H1 (cell line): ENCODE measurements at regions not wholly inside any gene's neighbourhood (a gene's known extent, or its start where the extent isn't known, plus 50 kb on each side); places are given as distances from the start of the nearest gene placed in this dataset.

ENCODE experiments used
- CTCF ChIA-PET: fragments of 300-600 bp; sonication (Branson Sonifier 250); formaldehyde crosslinking; loops from one replicate; lab custom pipeline; 2021; ENCODE audit not compliant: partially characterized antibody; lab: Charles Lee
- POLR2A ChIA-PET: fragments of 300-600 bp; sonication (Branson Sonifier 250); formaldehyde crosslinking; loops from one replicate; lab custom pipeline; 2021; ENCODE audit warnings: inconsistent platforms; ENCODE audit not compliant: partially characterized antibody; lab: Charles Lee
- DNase-seq, 2 experiments: peaks; one replicate each; pipeline versions ENCODE4 v3.0.0 to v3.0.0-alpha.2; 2010 to 2022; ENCODE audit warnings: low spot score in 2 of 2, low read depth in 1 of 2, mixed read lengths in 1 of 2
- FAIRE-seq: peaks from 2 replicates; lab custom pipeline; 2011; peaks lifted over from hg19 to GRCh38; lab: Jason Lieb, UNC
- H2AFZ ChIP-seq: 2 replicates; pipeline ENCODE4 v1.8.1; 2012; ENCODE audit warnings: low read length, inconsistent platforms
- H2AK5ac ChIP-seq: 2 replicates; pipeline ENCODE4 v1.6.1; 2013; ENCODE audit warnings: low read depth, low read length
- H2BK120ac ChIP-seq: replicated peaks from 2 replicates; pipeline ENCODE3; 2013; ENCODE audit warnings: low read depth, low read length, inconsistent platforms
- H2BK12ac ChIP-seq: 2 replicates; pipeline ENCODE4 v1.6.1; 2013; ENCODE audit warnings: low read depth, low read length
- H2BK15ac ChIP-seq: 2 replicates; pipeline ENCODE4 v1.6.1; 2013; ENCODE audit warnings: low read length
- H2BK20ac ChIP-seq: 2 replicates; pipeline ENCODE4 v1.6.1; 2013; ENCODE audit warnings: low read length
- H2BK5ac ChIP-seq: 2 replicates; pipeline ENCODE4 v1.6.1; 2013; ENCODE audit warnings: low read depth, low read length
- H3K14ac ChIP-seq: 2 replicates; pipeline ENCODE4 v1.6.1; 2013; ENCODE audit warnings: inconsistent platforms; ENCODE audit not compliant: insufficient read length
- H3K18ac ChIP-seq: 2 replicates; pipeline ENCODE4 v1.6.1; 2013; ENCODE audit warnings: low read length; ENCODE audit errors: extremely low read depth
- H3K23ac ChIP-seq: 2 replicates; pipeline ENCODE4 v1.6.1; 2013; ENCODE audit warnings: inconsistent platforms; ENCODE audit not compliant: insufficient read length
- H3K23me2 ChIP-seq: 2 replicates; pipeline ENCODE4 v1.6.1; 2013; ENCODE audit warnings: low read depth, low read length
- H3K27ac ChIP-seq: 2 replicates; pipeline ENCODE4 v1.6.1; 2011; ENCODE audit warnings: low read depth, low read length, inconsistent platforms
- H3K27me3 ChIP-seq, 4 experiments: replicated peaks in 1 of 4; 1 replicate in 1 of 4; 2 replicates in 3 of 4; pipeline versions ENCODE4 v1.6.1 to v1.8.1; 2011 to 2013; ENCODE audit warnings: low read length in 3 of 4, mild to moderate bottlenecking in 3 of 4, inconsistent platforms in 2 of 4, mixed read lengths in 2 of 4, moderate library complexity in 1 of 4; ENCODE audit not compliant: control insufficient read depth in 3 of 4, insufficient read depth in 3 of 4; ENCODE audit errors: extremely low read depth in 1 of 4
- H3K36me3 ChIP-seq, 4 experiments: 2 replicates each; pipeline versions ENCODE4 v1.6.1 to v1.8.1; 2011 to 2013; ENCODE audit warnings: mild to moderate bottlenecking in 4 of 4, low read length in 3 of 4, moderate library complexity in 2 of 4, control low read depth in 1 of 4, inconsistent platforms in 1 of 4; ENCODE audit not compliant: insufficient read depth in 4 of 4, control insufficient read depth in 2 of 4
- H3K4ac ChIP-seq: replicated peaks from 2 replicates; pipeline ENCODE3; 2013; ENCODE audit warnings: low read length, low read depth, mixed read lengths, inconsistent platforms; ENCODE audit not compliant: insufficient read length
- H3K4me1 ChIP-seq, 4 experiments: replicated peaks in 1 of 4; 1 replicate in 1 of 4; 2 replicates in 3 of 4; pipeline versions ENCODE4 v1.6.1 to v1.8.1; 2011 to 2013; ENCODE audit warnings: low read length in 3 of 4, inconsistent platforms in 2 of 4, mixed read lengths in 1 of 4; ENCODE audit not compliant: insufficient read depth in 4 of 4, control insufficient read depth in 3 of 4
- H3K4me2 ChIP-seq, 2 experiments: 2 replicates each; pipeline versions ENCODE4 v1.6.1 to v1.8.1; 2011 to 2013; ENCODE audit warnings: low read depth in 2 of 2, low read length in 2 of 2, control low read depth in 1 of 2, inconsistent platforms in 1 of 2, mild to moderate bottlenecking in 1 of 2; ENCODE audit not compliant: insufficient read depth in 1 of 2
- H3K4me3 ChIP-seq, 4 experiments: fragments of 200-600, 300-600 bp in 1 of 4; sonication (generic), shearing (Covaris generic), sonication (Bioruptor Twin) in 1 of 4; 2 replicates each; pipeline versions ENCODE4 v1.5.1 to v1.8.1; 2011 to 2016; ENCODE audit warnings: low read length in 4 of 4, low read depth in 3 of 4, control low read depth in 2 of 4, inconsistent platforms in 2 of 4, mild to moderate bottlenecking in 2 of 4, mixed read lengths in 1 of 4, moderate library complexity in 1 of 4; ENCODE audit not compliant: insufficient read depth in 2 of 4; ENCODE audit errors: extremely low read depth in 1 of 4
- H3K56ac ChIP-seq: replicated peaks from 2 replicates; pipeline ENCODE3; 2013; ENCODE audit warnings: low read depth, mild to moderate bottlenecking, mixed read lengths, low read length, inconsistent platforms; ENCODE audit not compliant: insufficient read length
- H3K79me1 ChIP-seq: 2 replicates; pipeline ENCODE4 v1.6.1; 2013; ENCODE audit warnings: low read depth, low read length, control low read depth
- H3K79me2 ChIP-seq, 2 experiments: 2 replicates each; pipeline versions ENCODE4 v1.6.1 to v1.8.1; 2012 to 2013; ENCODE audit warnings: low read length in 2 of 2, mild to moderate bottlenecking in 2 of 2, inconsistent platforms in 1 of 2; ENCODE audit not compliant: insufficient read depth in 2 of 2, control insufficient read depth in 1 of 2
- H3K9ac ChIP-seq, 4 experiments: replicated peaks in 1 of 4; 1 replicate in 1 of 4; 2 replicates in 3 of 4; pipeline versions ENCODE4 v1.6.1 to v1.8.1; 2011 to 2013; ENCODE audit warnings: low read depth in 3 of 4, low read length in 3 of 4, control low read depth in 2 of 4, mild to moderate bottlenecking in 2 of 4, moderate library complexity in 2 of 4, inconsistent platforms in 1 of 4; ENCODE audit errors: extremely low read depth in 1 of 4
- H3K9me3 ChIP-seq, 2 experiments: 2 replicates each; pipeline versions ENCODE4 v1.6.1 to v1.8.1; 2012 to 2013; ENCODE audit warnings: mild to moderate bottlenecking in 2 of 2, moderate library complexity in 2 of 2, control low read depth in 1 of 2, inconsistent platforms in 1 of 2, low read depth in 1 of 2, low read length in 1 of 2, mixed read lengths in 1 of 2; ENCODE audit not compliant: insufficient read depth in 2 of 2
- H4K20me1 ChIP-seq, 2 experiments: replicated peaks in 1 of 2; 2 replicates each; pipeline versions ENCODE3 to v1.8.1; 2011 to 2013; ENCODE audit warnings: inconsistent platforms in 2 of 2, low read length in 2 of 2, mild to moderate bottlenecking in 1 of 2; ENCODE audit not compliant: insufficient read depth in 2 of 2, control insufficient read depth in 1 of 2
- H4K5ac ChIP-seq: 2 replicates; pipeline ENCODE4 v1.6.1; 2013; ENCODE audit warnings: low read length, low read depth, mixed read lengths, inconsistent platforms; ENCODE audit not compliant: insufficient read length
- H4K8ac ChIP-seq: 2 replicates; pipeline ENCODE4 v1.8.0; 2013; ENCODE audit warnings: mild to moderate bottlenecking, moderate library complexity, low read length, inconsistent platforms; ENCODE audit not compliant: insufficient read depth; ENCODE audit errors: extremely low read depth
- H4K91ac ChIP-seq: replicated peaks from 2 replicates; pipeline ENCODE3; 2013; ENCODE audit warnings: low read length, mixed read lengths, inconsistent platforms; ENCODE audit not compliant: insufficient read length
- EGR1 ChIP-seq: IDR thresholded peaks from 2 replicates; pipeline ENCODE4 v1.6.1; 2011; ENCODE audit warnings: low read depth, low read length, borderline replicate concordance
- FOSL1 ChIP-seq: IDR thresholded peaks from 2 replicates; pipeline ENCODE4 v1.6.1; 2011; ENCODE audit warnings: mild to moderate bottlenecking, low read depth, low read length, moderate library complexity; ENCODE audit not compliant: insufficient read depth
- WGBS, 2 experiments: shearing (Covaris generic) in 1 of 2; methylation state at CpG; one replicate each; pipeline versions ENCODE4 v1.1.6 to v1.1.7; 2013 to 2015; ENCODE audit warnings: low lambda C conversion rate in 2 of 2, mixed read lengths in 2 of 2, inconsistent platforms in 1 of 2, low coverage in 1 of 2, missing lambda C conversion rate in 1 of 2; ENCODE audit not compliant: insufficient replicate concordance in 2 of 2, insufficient coverage in 1 of 2, insufficient read length in 1 of 2; ENCODE audit errors: extremely low coverage in 1 of 2, missing lambda C conversion rate in 1 of 2; 5-methylcytosine and 5-hydroxymethylcytosine counted together
- TF ChIP-seq, protein P1 (sequence below): IDR thresholded peaks from 2 replicates; pipeline ENCODE4 v1.6.1; 2012; ENCODE audit warnings: low read length, inconsistent platforms

- FAIRE-seq (no peak), DNase-seq (no peak)
- Histone ChIP-seq H4K5ac (no peak overlapping the region), H3K4me3 (no peak overlapping the region), H3K4me1 (peaks cover 0 to 2% (median 0%) of the 10 kb centered on the region in 4 experiments; a peak in 3 of 7 replicates), H3K9me3 (no peaks in the 10 kb centered on the region), H2BK15ac (no peak overlapping the region), H3K27ac (no peak overlapping the region), H3K27me3 (no peaks in the 10 kb centered on the region), H3K56ac (no peak overlapping the region), H2BK20ac (no peak overlapping the region), H4K8ac (no peak overlapping the region), H2AK5ac (no peak overlapping the region), H3K36me3 (no peaks in the 10 kb centered on the region), H4K91ac (no peak overlapping the region), H4K20me1 (no peaks in the 10 kb centered on the region), H3K18ac (no peak overlapping the region), H3K79me2 (no peaks in the 10 kb centered on the region), H2BK12ac (no peak overlapping the region), H3K4ac (no peak overlapping the region), H3K9ac (no peak overlapping the region), H3K79me1 (no peaks in the 10 kb centered on the region), H3K4me2 (no peak overlapping the region), H2BK5ac (no peak overlapping the region), H3K23me2 (no peaks in the 10 kb centered on the region), H2AFZ (no peak overlapping the region), H3K14ac (no peak overlapping the region), H3K23ac (no peak overlapping the region), H2BK120ac (no peak overlapping the region)
- ChIA-PET POLR2A (no interaction called here), CTCF (interaction anchor here (1.4 kb wide), 1 partner anchor 11 kb away, joined by 3 read pairs; no protein-coding TSS in a partner anchor)
- WGBS, 2 experiments: 76% methylated on average over 7 of the region's 7 CpGs; no CpG with 5 or more reads in 1 of the 2 experiments
- TF ChIP-seq EGR1 (no peak), FOSL1 (no peak)
- TF ChIP-seq, protein P1, sequence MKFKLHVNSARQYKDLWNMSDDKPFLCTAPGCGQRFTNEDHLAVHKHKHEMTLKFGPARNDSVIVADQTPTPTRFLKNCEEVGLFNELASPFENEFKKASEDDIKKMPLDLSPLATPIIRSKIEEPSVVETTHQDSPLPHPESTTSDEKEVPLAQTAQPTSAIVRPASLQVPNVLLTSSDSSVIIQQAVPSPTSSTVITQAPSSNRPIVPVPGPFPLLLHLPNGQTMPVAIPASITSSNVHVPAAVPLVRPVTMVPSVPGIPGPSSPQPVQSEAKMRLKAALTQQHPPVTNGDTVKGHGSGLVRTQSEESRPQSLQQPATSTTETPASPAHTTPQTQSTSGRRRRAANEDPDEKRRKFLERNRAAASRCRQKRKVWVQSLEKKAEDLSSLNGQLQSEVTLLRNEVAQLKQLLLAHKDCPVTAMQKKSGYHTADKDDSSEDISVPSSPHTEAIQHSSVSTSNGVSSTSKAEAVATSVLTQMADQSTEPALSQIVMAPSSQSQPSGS: no peak
These were observed 349.6 kb upstream of the KCNH7 start for GRCh38 chr2:163187995-163188655.
